ENCODE measurements at regions not wholly inside any gene's neighbourhood (a gene's known extent, or its start where the extent isn't known, plus 50 kb on each side); places are given as distances from the start of the nearest gene placed in this dataset.
A peak's percentile ranks its signal among the peaks of the same experiment; 100 is the strongest.

DNA sequence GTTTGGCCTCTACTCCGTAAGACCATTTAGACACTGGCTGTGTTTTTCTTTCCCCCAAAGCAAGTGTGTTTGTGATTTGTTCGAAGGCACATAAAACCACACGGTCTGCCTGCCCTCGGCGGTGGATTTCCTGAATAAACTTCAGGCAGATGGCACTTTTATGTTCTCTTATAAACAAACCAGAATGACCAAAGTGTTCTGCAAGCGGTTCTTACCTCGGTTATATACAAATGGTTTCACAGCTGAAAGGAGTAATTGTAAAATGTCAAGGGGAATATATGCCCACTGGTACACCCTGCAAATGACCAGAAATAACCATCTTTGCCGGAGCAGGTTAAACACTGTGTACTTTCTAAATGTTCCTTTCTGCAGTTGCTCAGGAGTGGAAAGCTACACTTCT, 1475.8 kb upstream of the TMEM132C start:
- Histone ChIP-seq H2BK5ac (ENCODE audit: low read length) (no peak overlapping the region), H3K4me2 (ENCODE audit: insufficient read depth, low read length, poor library complexity, severe bottlenecking) (no peak overlapping the region), H3K23ac (ENCODE audit: low read depth, low read length, poor library complexity) (no peak overlapping the region), H3K9ac (ENCODE audit: low read depth, low read length, poor library complexity) (no peak overlapping the region), H3K18ac (ENCODE audit: low read length) (no peak overlapping the region), H3K9me3 (replicated peaks in 1 of 2; ENCODE audit: control insufficient read depth in 2 of 2, insufficient read depth in 1 of 2, low read depth in 1 of 2, low read length in 2 of 2) (no peaks in the 10 kb centered on the region), H3K27ac (replicated peaks; ENCODE audit: low read length) (no peak overlapping the region), H2AFZ (ENCODE audit: low read length) (no peak overlapping the region), H2AK5ac (ENCODE audit: low read depth, low read length) (no peak overlapping the region), H3K4ac (ENCODE audit: low read length) (no peak overlapping the region), H3K36me3 (replicated peaks in 1 of 2; ENCODE audit: control insufficient read depth in 2 of 2, insufficient read depth in 2 of 2, low read length in 2 of 2) (no peaks in the 10 kb centered on the region), H3K4me3 (ENCODE audit: low read length in 2 of 2) (no peak overlapping the region), H4K8ac (ENCODE audit: low read depth, low read length) (no peak overlapping the region), H3K27me3 (ENCODE audit: control insufficient read depth in 3 of 3, insufficient read depth in 3 of 3, low read depth in 1 of 3, low read length in 3 of 3) (no peaks in the 10 kb centered on the region), H3K4me1 (ENCODE audit: control insufficient read depth in 2 of 2, insufficient read depth in 1 of 2, low read depth in 1 of 2, low read length in 2 of 2) (no peaks in the 10 kb centered on the region), H2BK120ac (ENCODE audit: low read depth, low read length) (no peak overlapping the region), H4K91ac (ENCODE audit: low read depth, low read length, poor library complexity) (no peak overlapping the region), H3K79me1 (ENCODE audit: low read depth, low read length) (no peaks in the 10 kb centered on the region), H3K14ac (ENCODE audit: low read length) (no peak overlapping the region), H2BK12ac (ENCODE audit: low read length) (no peak overlapping the region), H2BK15ac (ENCODE audit: low read length) (no peak overlapping the region)
- no CpG with 5 or more reads among the region's 8 CpGs for WGBS, 2 donors (ENCODE audit: extremely low coverage in 2 of 2, insufficient read length in 2 of 2, insufficient replicate concordance in 1 of 2)
- DNase-seq (ENCODE audit: low spot score): no peak

DNA sequence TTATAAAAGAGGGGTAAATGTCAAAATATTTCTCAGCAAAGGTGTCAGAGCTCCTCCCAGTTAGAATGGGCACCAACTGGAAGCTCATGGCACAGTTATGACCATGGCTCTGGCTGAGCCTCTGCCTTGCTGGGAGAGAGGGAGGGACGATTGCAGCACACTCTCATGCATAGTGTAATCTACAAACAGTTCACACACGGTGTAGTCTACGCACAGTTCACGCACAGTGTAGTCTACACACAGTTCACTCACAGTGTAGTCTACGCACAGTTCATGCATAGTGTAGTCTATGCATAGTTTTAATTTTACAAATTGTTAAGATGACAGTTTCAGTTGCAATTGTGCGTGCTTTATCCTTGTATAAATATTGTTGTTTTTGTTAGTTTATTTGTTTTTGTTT, 1474.6 kb upstream of the TMEM132C start:
- no peak overlapping the region for H3K27ac ChIP-seq (replicated peaks; ENCODE audit: low read length)
- no peaks in the 10 kb centered on the region for H3K79me1 ChIP-seq (ENCODE audit: low read depth, low read length)
- H3K4me1 ChIP-seq (ENCODE audit: control insufficient read depth in 2 of 2, insufficient read depth in 1 of 2, low read depth in 1 of 2, low read length in 2 of 2): no peaks in the 10 kb centered on the region
- no peak overlapping the region for H2BK120ac ChIP-seq (ENCODE audit: low read depth, low read length)
- H3K27me3 ChIP-seq (ENCODE audit: control insufficient read depth in 3 of 3, insufficient read depth in 3 of 3, low read depth in 1 of 3, low read length in 3 of 3): no peaks in the 10 kb centered on the region
- H3K18ac ChIP-seq (ENCODE audit: low read length): no peak overlapping the region
- H2BK12ac ChIP-seq (ENCODE audit: low read length): no peak overlapping the region
- H2AK5ac ChIP-seq (ENCODE audit: low read depth, low read length): no peak overlapping the region
- H3K9me3 ChIP-seq (replicated peaks in 1 of 2; ENCODE audit: control insufficient read depth in 2 of 2, insufficient read depth in 1 of 2, low read depth in 1 of 2, low read length in 2 of 2): no peaks in the 10 kb centered on the region
- H3K4me3 ChIP-seq (ENCODE audit: low read length in 2 of 2): no peak overlapping the region
- H3K14ac ChIP-seq (ENCODE audit: low read length): no peak overlapping the region
- no peak overlapping the region for H3K9ac ChIP-seq (ENCODE audit: low read depth, low read length, poor library complexity)
- H3K4me2 ChIP-seq (ENCODE audit: insufficient read depth, low read length, poor library complexity, severe bottlenecking): no peak overlapping the region
- no peak overlapping the region for H2BK15ac ChIP-seq (ENCODE audit: low read length)
- WGBS, 2 donors (ENCODE audit: extremely low coverage in 2 of 2, insufficient read length in 2 of 2, insufficient replicate concordance in 1 of 2): no CpG with 5 or more reads among the region's 6 CpGs
- H4K8ac ChIP-seq (ENCODE audit: low read depth, low read length): no peak overlapping the region
- no peak overlapping the region for H3K23ac ChIP-seq (ENCODE audit: low read depth, low read length, poor library complexity)
- H2AFZ ChIP-seq (ENCODE audit: low read length): no peak overlapping the region
- no peak overlapping the region for H2BK5ac ChIP-seq (ENCODE audit: low read length)
- no peak overlapping the region for H4K91ac ChIP-seq (ENCODE audit: low read depth, low read length, poor library complexity)
- no peak for DNase-seq (ENCODE audit: low spot score)
- H3K36me3 ChIP-seq (replicated peaks in 1 of 2; ENCODE audit: control insufficient read depth in 2 of 2, insufficient read depth in 2 of 2, low read length in 2 of 2): no peaks in the 10 kb centered on the region
- no peak overlapping the region for H3K4ac ChIP-seq (ENCODE audit: low read length)

- no peak for DNase-seq (ENCODE audit: low spot score)
Observed at GRCh38 chr12:126797525-126797924, 1469.4 kb upstream of the TMEM132C start.

GRCh38 chr12:126798449-126798848, 1468.5 kb upstream of the TMEM132C start:
- no peak overlapping the region for H3K14ac ChIP-seq (ENCODE audit: low read length)
- H4K91ac ChIP-seq (ENCODE audit: low read depth, low read length, poor library complexity): no peak overlapping the region
- no peak overlapping the region for H2AFZ ChIP-seq (ENCODE audit: low read length)
- no peak overlapping the region for H2BK15ac ChIP-seq (ENCODE audit: low read length)
- H2BK5ac ChIP-seq (ENCODE audit: low read length): no peak overlapping the region
- no peak overlapping the region for H4K8ac ChIP-seq (ENCODE audit: low read depth, low read length)
- no peak overlapping the region for H3K4me2 ChIP-seq (ENCODE audit: insufficient read depth, low read length, poor library complexity, severe bottlenecking)
- no peak overlapping the region for H2BK12ac ChIP-seq (ENCODE audit: low read length)
- no peak overlapping the region for H2AK5ac ChIP-seq (ENCODE audit: low read depth, low read length)
- no peak overlapping the region for H3K18ac ChIP-seq (ENCODE audit: low read length)
- no peaks in the 10 kb centered on the region for H3K79me1 ChIP-seq (ENCODE audit: low read depth, low read length)
- DNase-seq (ENCODE audit: low spot score): no peak
- H3K4me3 ChIP-seq (ENCODE audit: low read length in 2 of 2): no peak overlapping the region
- no peak overlapping the region for H3K23ac ChIP-seq (ENCODE audit: low read depth, low read length, poor library complexity)
- no peak overlapping the region for H3K9ac ChIP-seq (ENCODE audit: low read depth, low read length, poor library complexity)
- no peaks in the 10 kb centered on the region for H3K9me3 ChIP-seq (replicated peaks in 1 of 2; ENCODE audit: control insufficient read depth in 2 of 2, insufficient read depth in 1 of 2, low read depth in 1 of 2, low read length in 2 of 2)
- H3K27me3 ChIP-seq (ENCODE audit: control insufficient read depth in 3 of 3, insufficient read depth in 3 of 3, low read depth in 1 of 3, low read length in 3 of 3): no peaks in the 10 kb centered on the region
- H3K4ac ChIP-seq (ENCODE audit: low read length): no peak overlapping the region
- H3K4me1 ChIP-seq (ENCODE audit: control insufficient read depth in 2 of 2, insufficient read depth in 1 of 2, low read depth in 1 of 2, low read length in 2 of 2): no peaks in the 10 kb centered on the region
- no peak overlapping the region for H3K27ac ChIP-seq (replicated peaks; ENCODE audit: low read length)
- no CpG with 5 or more reads among the region's 5 CpGs for WGBS, 2 donors (ENCODE audit: extremely low coverage in 2 of 2, insufficient read length in 2 of 2, insufficient replicate concordance in 1 of 2)
- H3K36me3 ChIP-seq (replicated peaks in 1 of 2; ENCODE audit: control insufficient read depth in 2 of 2, insufficient read depth in 2 of 2, low read length in 2 of 2): no peaks in the 10 kb centered on the region
- no peak overlapping the region for H2BK120ac ChIP-seq (ENCODE audit: low read depth, low read length)

More at GRCh38 chr12:126797525-126797924, 1469.4 kb upstream of the TMEM132C start:
- Histone ChIP-seq H3K4me3 (ENCODE audit: low read length in 2 of 2) (peak overlapping the region in 1 of 2 donors; percentile 48), H3K9me3 (replicated peaks in 1 of 2; ENCODE audit: control insufficient read depth in 2 of 2, insufficient read depth in 1 of 2, low read depth in 1 of 2, low read length in 2 of 2) (no peaks in the 10 kb centered on the region), H3K9ac (ENCODE audit: low read depth, low read length, poor library complexity) (no peak overlapping the region), H3K27ac (replicated peaks; ENCODE audit: low read length) (no peak overlapping the region), H2AFZ (ENCODE audit: low read length) (no peak overlapping the region), H3K36me3 (replicated peaks in 1 of 2; ENCODE audit: control insufficient read depth in 2 of 2, insufficient read depth in 2 of 2, low read length in 2 of 2) (no peaks in the 10 kb centered on the region), H2AK5ac (ENCODE audit: low read depth, low read length) (no peak overlapping the region), H2BK120ac (ENCODE audit: low read depth, low read length) (no peak overlapping the region), H3K4me1 (ENCODE audit: control insufficient read depth in 2 of 2, insufficient read depth in 1 of 2, low read depth in 1 of 2, low read length in 2 of 2) (no peaks in the 10 kb centered on the region), H3K4ac (ENCODE audit: low read length) (no peak overlapping the region), H4K91ac (ENCODE audit: low read depth, low read length, poor library complexity) (no peak overlapping the region), H3K4me2 (ENCODE audit: insufficient read depth, low read length, poor library complexity, severe bottlenecking) (no peak overlapping the region), H2BK12ac (ENCODE audit: low read length) (no peak overlapping the region), H3K79me1 (ENCODE audit: low read depth, low read length) (no peaks in the 10 kb centered on the region), H3K23ac (ENCODE audit: low read depth, low read length, poor library complexity) (no peak overlapping the region), H2BK15ac (ENCODE audit: low read length) (no peak overlapping the region), H3K18ac (ENCODE audit: low read length) (no peak overlapping the region), H3K27me3 (ENCODE audit: control insufficient read depth in 3 of 3, insufficient read depth in 3 of 3, low read depth in 1 of 3, low read length in 3 of 3) (no peaks in the 10 kb centered on the region), H4K8ac (ENCODE audit: low read depth, low read length) (no peak overlapping the region), H3K14ac (ENCODE audit: low read length) (no peak overlapping the region), H2BK5ac (ENCODE audit: low read length) (no peak overlapping the region)
- WGBS, 2 donors (ENCODE audit: extremely low coverage in 2 of 2, insufficient read length in 2 of 2, insufficient replicate concordance in 1 of 2): no CpG with 5 or more reads among the region's 5 CpGs
